HepG2 (cell line): ENCODE measurements at regions not wholly inside any gene's neighbourhood (a gene's known extent, or its start where the extent isn't known, plus 50 kb on each side); places are given as distances from the start of the nearest gene placed in this dataset.
A peak's percentile ranks its signal among the peaks of the same experiment; 100 is the strongest.

Experiments
- ATF5 ChIP-seq: sonication (generic); formaldehyde crosslinking; IDR thresholded peaks from 2 replicates; pipeline ENCODE4 v1.4.0; 2020; ENCODE audit warnings: mild to moderate bottlenecking, low read depth, missing genetic modification reagents
- CC2D1A ChIP-seq: sonication (generic); formaldehyde crosslinking; IDR thresholded peaks from 2 replicates; pipeline ENCODE4 v1.8.1; 2023; ENCODE audit warnings: mild to moderate bottlenecking, missing genetic modification reagents
- ETV5 ChIP-seq: IDR thresholded peaks from 2 replicates; pipeline ENCODE4 v1.6.1; 2018; ENCODE audit warnings: missing biosample characterization, missing genetic modification reagents, inconsistent platforms, borderline replicate concordance
- KIAA2018 ChIP-seq: sonication (generic); formaldehyde crosslinking; IDR thresholded peaks from 2 replicates; pipeline ENCODE4 v1.5.0; 2020; ENCODE audit warnings: mild to moderate bottlenecking, missing genetic modification reagents, borderline replicate concordance
- SKIL ChIP-seq: sonication (generic); formaldehyde crosslinking; IDR thresholded peaks from 2 replicates; pipeline ENCODE4 v1.8.0; 2022; ENCODE audit warnings: missing genetic modification reagents, mild to moderate bottlenecking, moderate library complexity, borderline replicate concordance
- ZBTB38 ChIP-seq: sonication (generic); formaldehyde crosslinking; IDR thresholded peaks from 2 replicates; pipeline ENCODE4 v1.5.1; 2020; ENCODE audit warnings: mild to moderate bottlenecking, missing genetic modification reagents
- ZNF318 ChIP-seq: sonication (generic); formaldehyde crosslinking; IDR thresholded peaks from 2 replicates; pipeline ENCODE4 v1.4.0; 2020; ENCODE audit warnings: mild to moderate bottlenecking, missing genetic modification reagents
- ZNF501 ChIP-seq: sonication (generic); formaldehyde crosslinking; IDR thresholded peaks from 2 replicates; pipeline ENCODE4 v1.5.1; 2020; ENCODE audit warnings: mild to moderate bottlenecking, moderate library complexity, missing genetic modification reagents
- ZNF607 ChIP-seq: sonication (generic); formaldehyde crosslinking; IDR thresholded peaks from 2 replicates; pipeline ENCODE4 v1.5.1; 2020; ENCODE audit warnings: missing genetic modification reagents, mild to moderate bottlenecking, borderline replicate concordance

GRCh38 chr4:3880615-3881120, 114.5 kb downstream of the ADRA2C start (continued):
- TF ChIP-seq KIAA2018 (CRISPR knock-in tag): no peak
- peak; percentile 60; the same call in 1 of the 2 replicates for TF ChIP-seq ZBTB38
- TF ChIP-seq CC2D1A (CRISPR knock-in tag): no peak
- no peak for TF ChIP-seq ZNF607
- TF ChIP-seq ZNF501 (CRISPR knock-in tag): no peak
- TF ChIP-seq SKIL (CRISPR knock-in tag): no peak
- no peak for TF ChIP-seq ATF5 (CRISPR knock-in tag)
- no peak for TF ChIP-seq ZNF318 (CRISPR knock-in tag)
- no peak for TF ChIP-seq ETV5
